DOHH2 (cell line): ENCODE measurements at regions not wholly inside any gene's neighbourhood (a gene's known extent, or its start where the extent isn't known, plus 50 kb on each side); places are given as distances from the start of the nearest gene placed in this dataset.

ENCODE experiments used
- H3F3A ChIP-seq: fragments of 200-600 bp; sonication (generic), shearing (Covaris generic); 2 replicates; pipeline ENCODE4 v1.6.0; 2016; ENCODE audit warnings: antibody characterized with exemption, mild to moderate bottlenecking; ENCODE audit not compliant: control insufficient read depth, insufficient read depth
- H3K27ac ChIP-seq: fragments of 200-600 bp; sonication (generic); 2 replicates; pipeline ENCODE4 v1.5.1; 2014; ENCODE audit warnings: low read depth, mild to moderate bottlenecking, low read length, moderate library complexity
- H3K27me3 ChIP-seq: fragments of 200-600 bp; sonication (generic); 2 replicates; pipeline ENCODE4 v1.6.1; 2014; ENCODE audit warnings: mild to moderate bottlenecking, low read length, mixed read lengths; ENCODE audit not compliant: control insufficient read depth
- H3K36me3 ChIP-seq: fragments of 200-600 bp; sonication (generic); 2 replicates; pipeline ENCODE4 v1.6.1; 2014; ENCODE audit warnings: mild to moderate bottlenecking, low read length, moderate library complexity, mixed read lengths; ENCODE audit not compliant: control insufficient read depth
- H3K4me1 ChIP-seq: fragments of 200-600 bp; sonication (generic); 2 replicates; pipeline ENCODE4 v1.6.1; 2014; ENCODE audit warnings: mild to moderate bottlenecking, low read length, mixed read lengths; ENCODE audit not compliant: control insufficient read depth
- H3K4me2 ChIP-seq: fragments of 200-600 bp; sonication (generic); 2 replicates; pipeline ENCODE4 v1.6.0; 2014; ENCODE audit warnings: mild to moderate bottlenecking, low read length, moderate library complexity
- H3K4me3 ChIP-seq: fragments of 200-600 bp; sonication (generic); 2 replicates; pipeline ENCODE4 v1.5.1; 2014; ENCODE audit warnings: mild to moderate bottlenecking, low read length, mixed read lengths
- H3K79me2 ChIP-seq: fragments of 200-600 bp; sonication (generic); 2 replicates; pipeline ENCODE4 v1.6.1; 2014; ENCODE audit warnings: mild to moderate bottlenecking, low read length, mixed read lengths; ENCODE audit not compliant: control insufficient read depth
- H3K9me2 ChIP-seq: fragments of 200-600 bp; sonication (generic); replicated peaks from 2 replicates; pipeline ENCODE4 v1.6.1; 2014; ENCODE audit warnings: mild to moderate bottlenecking, low read length, mixed read lengths; ENCODE audit not compliant: control insufficient read depth
- H3K9me3 ChIP-seq: fragments of 200-600 bp; sonication (generic); 2 replicates; pipeline ENCODE4 v1.6.1; 2014; ENCODE audit warnings: antibody characterized with exemption, low read length, mixed read lengths; ENCODE audit not compliant: control insufficient read depth, insufficient read depth
- H4K20me1 ChIP-seq: fragments of 200-600 bp; sonication (generic); 2 replicates; pipeline ENCODE4 v1.6.0; 2014; ENCODE audit warnings: low read depth, mild to moderate bottlenecking, antibody characterized with exemption, low read length, moderate library complexity; ENCODE audit not compliant: control insufficient read depth, insufficient read depth
- CTCF ChIP-seq: fragments of 200-600 bp; sonication (generic); IDR thresholded peaks from one replicate; pipeline ENCODE4 v1.5.1; 2014; ENCODE audit warnings: antibody characterized with exemption, mild to moderate bottlenecking, low read depth, low read length; ENCODE audit not compliant: poor library complexity, severe bottlenecking
- EZH2phosphoT487 ChIP-seq: fragments of 200-600 bp; sonication (generic); IDR thresholded peaks from 2 replicates; pipeline ENCODE4 v1.6.1; 2017; ENCODE audit warnings: borderline replicate concordance, mild to moderate bottlenecking, antibody characterized with exemption, low read length, moderate library complexity, mixed read lengths

- no peaks in the 10 kb centered on the region for H3K27me3 ChIP-seq
- no peak overlapping the region for H3K4me2 ChIP-seq
- no peaks in the 10 kb centered on the region for H3K9me2 ChIP-seq
- H3K27ac ChIP-seq, result no peak overlapping the region
- no peak overlapping the region for H3K4me3 ChIP-seq
- H3K79me2 ChIP-seq, result no peaks in the 10 kb centered on the region
- no peaks in the 10 kb centered on the region for H3K9me3 ChIP-seq
- H4K20me1 ChIP-seq, result no peaks in the 10 kb centered on the region
- no peaks in the 10 kb centered on the region for H3K36me3 ChIP-seq
- no peaks in the 10 kb centered on the region for H3F3A ChIP-seq
- TF ChIP-seq EZH2phosphoT487 (no peak), CTCF (no peak)
- no peaks in the 10 kb centered on the region for H3K4me1 ChIP-seq
These were observed 88.5 kb upstream of the RPS6KA3 start for GRCh38 chrX:20355187-20355586.

GRCh38 chrX:20354505-20354904, 87.8 kb upstream of the RPS6KA3 start:
- TF ChIP-seq EZH2phosphoT487 (no peak), CTCF (no peak)
- H3K27me3 ChIP-seq, result no peaks in the 10 kb centered on the region
- no peaks in the 10 kb centered on the region for H3K36me3 ChIP-seq
- no peaks in the 10 kb centered on the region for H3K79me2 ChIP-seq
- no peaks in the 10 kb centered on the region for H4K20me1 ChIP-seq
- H3K4me1 ChIP-seq, result no peaks in the 10 kb centered on the region
- H3K27ac ChIP-seq, result no peak overlapping the region
- H3F3A ChIP-seq, result no peaks in the 10 kb centered on the region
- H3K4me2 ChIP-seq, result no peak overlapping the region
- no peak overlapping the region for H3K4me3 ChIP-seq
- H3K9me3 ChIP-seq, result no peaks in the 10 kb centered on the region
- H3K9me2 ChIP-seq, result no peaks in the 10 kb centered on the region

- Histone ChIP-seq H3K9me3 (no peaks in the 10 kb centered on the region), H3K9me2 (no peaks in the 10 kb centered on the region), H3K79me2 (no peaks in the 10 kb centered on the region), H3K27ac (no peak overlapping the region), H4K20me1 (no peaks in the 10 kb centered on the region), H3K4me1 (no peaks in the 10 kb centered on the region), H3F3A (no peaks in the 10 kb centered on the region), H3K27me3 (no peaks in the 10 kb centered on the region), H3K36me3 (no peaks in the 10 kb centered on the region), H3K4me3 (no peak overlapping the region), H3K4me2 (no peak overlapping the region)
- TF ChIP-seq EZH2phosphoT487 (no peak), CTCF (no peak)
These were observed 86.2 kb upstream of the RPS6KA3 start for GRCh38 chrX:20352935-20353336.

GRCh38 chrX:20352504-20352903, 85.8 kb upstream of the RPS6KA3 start:
- no peaks in the 10 kb centered on the region for H3F3A ChIP-seq
- no peaks in the 10 kb centered on the region for H3K9me3 ChIP-seq
- no peaks in the 10 kb centered on the region for H3K36me3 ChIP-seq
- H4K20me1 ChIP-seq, result no peaks in the 10 kb centered on the region
- no peaks in the 10 kb centered on the region for H3K4me1 ChIP-seq
- TF ChIP-seq EZH2phosphoT487 (no peak), CTCF (no peak)
- H3K27me3 ChIP-seq, result no peaks in the 10 kb centered on the region
- H3K4me2 ChIP-seq, result no peak overlapping the region
- no peak overlapping the region for H3K27ac ChIP-seq
- H3K79me2 ChIP-seq, result no peaks in the 10 kb centered on the region
- H3K4me3 ChIP-seq, result no peak overlapping the region
- no peaks in the 10 kb centered on the region for H3K9me2 ChIP-seq
